GM19023 (cell line): ENCODE measurements at regions not wholly inside any gene's neighbourhood (a gene's known extent, or its start where the extent isn't known, plus 50 kb on each side); places are given as distances from the start of the nearest gene placed in this dataset.

Source experiments
- ATAC-seq: cut with Tn5 transposase; IDR thresholded peaks from one replicate; pipeline ENCODE4 v1.9.1; 2021; ENCODE audit warnings: mild to moderate bottlenecking, moderate library complexity; ENCODE audit not compliant: unreplicated experiment

GRCh38 chr12:24307716-24308335, 358.4 kb upstream of the SOX5 start:
- ATAC-seq = no peak

GRCh38 chr12:24307153-24307552, 357.7 kb upstream of the SOX5 start:
- ATAC-seq = no peak

GRCh38 chr12:24306001-24306400, 356.5 kb upstream of the SOX5 start:
- ATAC-seq = no peak

GRCh38 chr12:24304285-24304684, 354.8 kb upstream of the SOX5 start:
- no peak for ATAC-seq

- ATAC-seq = no peak
Measured at GRCh38 chr12:24302708-24303107, 353.2 kb upstream of the SOX5 start.

DNA sequence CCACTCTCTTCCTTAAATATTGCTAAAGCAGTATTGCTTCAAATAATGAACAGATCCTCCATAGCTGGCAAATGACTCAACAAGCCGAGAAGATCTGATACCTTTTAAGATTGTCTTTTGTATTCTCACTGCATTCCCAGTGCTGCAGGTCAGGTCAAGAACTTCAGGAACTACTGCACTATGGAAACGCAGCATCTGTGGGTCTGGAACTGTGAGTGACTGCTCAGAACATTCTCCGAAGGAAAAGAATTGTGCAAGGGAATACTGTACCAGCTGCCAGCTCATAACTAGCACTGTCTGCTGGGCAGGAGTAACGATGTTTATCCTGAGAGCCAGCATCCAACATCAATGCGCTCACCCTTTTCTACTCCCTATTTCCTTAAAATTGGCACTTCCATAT, 348.0 kb upstream of the SOX5 start:
- no peak for ATAC-seq

- ATAC-seq = no peak
Measured at GRCh38 chr12:24293549-24293948, 344.1 kb upstream of the SOX5 start.

DNA sequence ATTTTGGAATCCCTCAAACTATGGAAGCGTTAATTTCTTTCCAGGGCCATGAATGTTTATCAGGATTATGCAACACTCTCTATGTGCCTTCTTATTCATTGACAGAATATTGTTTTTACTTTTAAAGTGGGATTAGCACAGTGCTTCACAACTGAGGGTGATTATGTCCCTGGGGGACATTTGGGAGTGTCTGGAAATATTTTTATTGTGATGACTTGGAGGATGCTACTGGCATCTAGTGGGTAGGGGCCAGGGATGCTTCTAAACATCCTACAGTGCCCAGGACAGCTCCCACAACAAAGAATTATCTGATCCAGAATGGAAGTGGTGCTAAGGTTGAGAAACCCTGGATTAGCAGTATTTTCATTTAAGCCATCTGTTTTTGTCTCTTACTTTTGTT, 338.5 kb upstream of the SOX5 start:
- ATAC-seq = no peak

GRCh38 chr12:24285448-24285847, 336.0 kb upstream of the SOX5 start:
- ATAC-seq = no peak

DNA sequence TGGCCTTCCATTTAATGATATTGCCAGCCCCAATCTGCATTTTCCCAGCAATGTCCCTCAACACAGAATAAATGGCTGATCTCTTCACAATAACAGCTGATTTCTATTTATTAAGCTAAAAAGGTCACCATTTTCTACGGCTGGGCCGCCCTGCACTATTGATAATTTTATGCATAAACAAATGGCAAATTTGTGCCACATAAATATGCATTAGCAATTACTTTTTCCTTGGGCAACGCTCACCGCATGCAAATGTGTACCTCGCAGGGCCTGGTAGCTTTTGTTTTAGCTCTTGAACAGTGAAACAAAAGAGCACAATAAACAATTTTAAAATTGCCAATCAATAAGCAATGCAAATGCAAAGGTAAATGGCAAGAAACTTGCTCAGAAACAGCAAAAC, 331.9 kb upstream of the SOX5 start:
- no peak for ATAC-seq

DNA sequence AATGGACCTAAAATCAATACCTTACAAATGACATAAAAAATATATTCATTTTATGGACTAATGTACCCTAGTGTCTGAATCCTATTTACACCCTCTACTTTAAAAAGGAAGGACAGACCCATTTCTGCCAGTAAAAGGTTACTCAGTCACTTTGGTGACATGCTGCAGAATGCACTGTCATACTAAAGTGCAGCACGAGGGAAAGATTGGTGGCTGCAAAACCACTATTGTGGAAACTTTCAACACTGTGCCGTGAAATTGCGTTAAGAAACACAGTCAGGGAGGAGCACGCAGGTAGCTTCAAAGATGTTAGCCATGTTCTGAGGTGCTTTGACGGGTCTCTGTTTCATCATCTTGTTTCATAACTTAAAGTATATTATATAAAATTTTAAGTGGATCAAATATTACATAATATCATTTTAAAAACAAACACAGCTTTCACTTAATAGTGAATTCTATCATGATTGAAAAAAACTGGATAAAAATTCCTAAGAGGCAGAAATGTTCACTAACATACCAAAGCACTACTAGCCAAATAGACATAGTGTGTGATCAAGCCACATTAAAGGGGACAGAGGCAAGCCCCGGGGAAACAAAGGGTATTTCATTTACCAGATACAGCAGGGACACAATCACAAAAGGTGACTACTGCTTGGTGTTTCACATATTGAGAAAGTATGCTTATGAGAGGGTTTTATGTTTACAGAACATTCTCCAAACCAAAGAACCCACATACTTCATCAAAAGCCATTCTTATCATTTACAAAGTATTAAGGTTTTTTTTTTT, 330.8 kb upstream of the SOX5 start:
- ATAC-seq = no peak

DNA sequence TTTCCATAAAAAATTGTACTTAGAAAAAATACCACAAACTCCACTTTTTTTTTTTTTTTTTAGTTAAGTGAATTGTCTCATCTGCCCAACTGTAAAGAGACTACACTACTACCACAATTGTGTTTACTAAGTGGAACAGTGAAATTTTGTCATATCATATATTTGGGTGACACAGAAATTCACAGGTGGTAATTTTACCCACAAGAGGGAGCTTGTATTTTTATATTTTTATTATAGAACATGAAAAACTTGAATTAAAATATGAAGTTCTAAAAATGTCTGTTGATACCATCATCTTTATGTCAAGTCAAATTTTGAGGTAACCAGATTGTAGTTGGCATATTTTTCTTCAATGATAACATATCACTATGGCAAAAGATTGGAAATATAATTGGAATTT, 329.4 kb upstream of the SOX5 start:
- no peak for ATAC-seq

GRCh38 chr12:24270965-24271364, 321.5 kb upstream of the SOX5 start:
- ATAC-seq = no peak

DNA sequence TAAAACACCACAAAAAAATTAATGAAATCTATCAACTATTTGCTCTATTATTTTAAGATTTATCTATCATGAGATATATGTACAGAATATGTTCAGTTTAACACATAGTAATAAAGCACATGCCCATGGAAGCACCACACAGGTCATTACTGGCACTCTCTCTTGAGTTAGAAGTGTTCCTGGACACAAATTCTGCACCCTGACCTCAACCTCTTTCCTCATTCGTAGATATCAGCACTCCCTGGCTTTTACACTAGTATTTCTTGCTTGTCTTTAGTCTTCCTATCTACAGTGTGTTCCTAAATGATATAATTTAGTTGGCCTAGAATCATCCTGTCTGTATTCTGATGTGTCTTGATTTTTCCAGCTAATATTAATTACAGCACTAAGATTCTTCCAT, 321.0 kb upstream of the SOX5 start:
- ATAC-seq = no peak

DNA sequence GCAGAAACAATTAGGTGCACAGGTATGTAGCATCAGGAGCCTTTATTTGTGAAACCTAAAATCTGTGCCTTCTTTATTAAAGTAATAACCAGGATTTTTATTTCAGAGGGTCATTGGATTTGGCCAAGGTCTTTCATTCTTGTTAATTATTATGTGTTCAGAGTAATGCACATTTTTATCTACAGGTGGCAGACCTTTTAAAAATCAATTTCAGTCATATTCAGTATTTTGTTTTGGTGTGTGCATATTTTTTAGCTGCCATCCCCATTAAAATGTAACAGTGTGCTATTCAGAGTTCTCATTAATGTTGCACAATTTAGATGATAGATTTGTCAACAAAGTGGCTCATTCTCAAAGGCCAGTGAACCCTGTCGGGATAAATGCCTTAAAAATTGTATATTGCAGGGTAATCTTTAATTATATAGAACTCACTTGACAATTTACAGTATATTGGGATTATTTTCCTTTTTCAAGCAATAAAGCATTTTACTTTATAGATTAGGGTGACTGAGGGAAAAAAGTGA, 319.3 kb upstream of the SOX5 start:
- ATAC-seq = no peak

DNA sequence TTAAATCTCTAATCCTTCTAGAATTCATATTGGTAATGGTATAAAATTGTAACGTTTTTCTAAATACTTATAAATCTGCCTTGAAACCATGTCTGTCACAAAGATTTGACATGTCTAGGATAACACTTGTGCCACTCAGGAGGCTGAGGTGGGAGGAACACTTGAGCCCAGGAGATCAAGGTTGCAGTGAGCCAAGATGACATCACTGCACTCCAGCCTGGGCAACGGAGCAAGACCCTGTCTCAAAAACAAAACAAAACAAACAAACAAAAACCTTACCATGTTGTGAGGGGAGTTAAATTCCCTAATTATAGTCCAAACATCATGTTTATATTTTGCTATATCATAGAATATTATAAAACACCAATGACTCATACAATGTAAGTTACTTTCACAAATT, 317.5 kb upstream of the SOX5 start:
- no peak for ATAC-seq

GRCh38 chr12:24256684-24257083, 307.2 kb upstream of the SOX5 start:
- ATAC-seq = no peak

DNA sequence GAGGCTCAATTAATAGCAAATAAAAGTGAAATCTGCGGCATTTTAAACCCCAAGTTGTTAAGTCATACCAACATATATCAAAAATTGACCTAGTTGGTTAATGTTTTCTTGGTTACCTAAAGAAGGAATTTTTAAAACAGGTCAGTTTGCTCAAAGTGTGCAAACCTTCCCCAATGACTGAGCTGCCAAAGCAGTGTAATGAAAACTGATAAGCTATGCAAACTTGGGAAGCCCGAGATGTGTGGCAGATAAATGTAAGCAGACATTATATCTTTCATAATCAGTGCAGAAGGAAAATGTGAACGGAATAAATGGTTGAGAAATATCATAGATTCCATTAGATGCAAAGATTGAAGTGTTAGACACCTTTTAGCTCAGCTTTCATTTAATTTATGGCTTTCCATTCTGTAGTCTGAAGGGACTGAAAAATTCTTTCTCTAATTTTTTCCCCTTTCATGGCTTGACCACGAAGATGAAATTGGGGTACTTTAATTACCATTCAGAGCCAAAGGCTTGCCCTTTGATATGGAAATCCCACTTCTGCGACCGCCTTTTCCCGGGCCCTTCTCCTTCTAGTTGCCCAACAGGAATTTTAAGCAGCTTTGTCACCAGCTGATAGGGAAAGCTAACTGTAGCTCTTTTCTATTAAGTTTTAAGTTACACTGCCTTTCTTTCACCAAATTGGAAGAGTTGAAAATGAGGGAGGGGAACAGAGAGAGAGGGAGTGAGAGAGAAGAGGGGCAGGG, 306.6 kb upstream of the SOX5 start:
- no peak for ATAC-seq

DNA sequence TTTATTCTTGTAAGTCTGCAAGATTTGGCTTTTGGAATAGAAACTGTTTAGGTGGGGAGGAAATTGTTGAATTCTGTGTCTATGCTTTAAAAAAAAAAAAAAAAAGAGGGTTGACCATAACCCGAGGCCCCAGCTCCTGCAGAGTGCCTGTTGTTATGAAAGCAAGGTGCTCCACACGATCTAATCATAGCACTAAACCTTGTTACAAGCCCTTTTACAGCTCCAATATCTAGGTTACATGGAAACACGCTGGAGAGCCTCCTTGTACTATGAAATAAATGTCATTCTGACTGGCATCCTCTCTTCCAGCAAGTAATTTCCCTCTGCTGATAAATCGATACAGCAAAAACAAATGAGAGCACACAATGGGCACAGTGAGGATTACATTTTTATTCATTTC, 303.1 kb upstream of the SOX5 start:
- ATAC-seq = no peak

GRCh38 chr12:24246934-24247333, 297.5 kb upstream of the SOX5 start:
- ATAC-seq = no peak

GRCh38 chr12:24246376-24246775, 296.9 kb upstream of the SOX5 start:
- no peak for ATAC-seq

GRCh38 chr12:24244801-24245200, 295.3 kb upstream of the SOX5 start:
- ATAC-seq = no peak
